22Rv1 (cell line): ENCODE measurements at regions not wholly inside any gene's neighbourhood (a gene's known extent, or its start where the extent isn't known, plus 50 kb on each side); places are given as distances from the start of the nearest gene placed in this dataset.
"Not testable (repeated sequence)": the region's sequence is repeated elsewhere in the genome, so short reads cannot be mapped to it uniquely, and the experiment has no call there.

Source experiments
- H3K27ac ChIP-seq: fragments of 450-650 bp; 2 replicates; pipeline ENCODE4 v1.5.1; 2017
- ZFX ChIP-seq: fragments of 450-650 bp; IDR thresholded peaks from 2 replicates; pipeline ENCODE4 v1.6.1; 2017; ENCODE audit warnings: antibody characterized with exemption, borderline replicate concordance
- TF ChIP-seq, protein P1 (sequence below): fragments of 450-650 bp; IDR thresholded peaks from 2 replicates; pipeline ENCODE4 v1.5.1; 2017; ENCODE audit warnings: mild to moderate bottlenecking

DNA sequence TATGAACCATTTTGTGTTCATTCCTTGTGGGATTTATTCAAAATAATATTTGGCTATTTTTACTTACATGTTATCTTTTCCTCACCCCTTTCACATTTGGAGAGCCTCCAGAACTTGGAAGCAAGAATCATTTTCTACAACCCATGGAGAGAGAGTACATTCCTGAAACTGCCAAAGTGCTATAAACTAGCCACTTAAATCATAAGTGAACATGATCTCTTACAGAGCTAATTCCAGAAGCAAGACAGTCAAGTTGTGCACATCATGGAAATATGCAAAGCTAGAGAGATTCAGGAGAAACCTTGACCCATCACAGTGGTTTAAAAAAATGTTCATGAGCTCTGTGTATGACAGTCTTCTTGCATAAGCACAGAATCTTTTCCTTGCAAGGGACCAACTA, 883.6 kb upstream of the C9orf72 start:
- TF ChIP-seq, protein P1, sequence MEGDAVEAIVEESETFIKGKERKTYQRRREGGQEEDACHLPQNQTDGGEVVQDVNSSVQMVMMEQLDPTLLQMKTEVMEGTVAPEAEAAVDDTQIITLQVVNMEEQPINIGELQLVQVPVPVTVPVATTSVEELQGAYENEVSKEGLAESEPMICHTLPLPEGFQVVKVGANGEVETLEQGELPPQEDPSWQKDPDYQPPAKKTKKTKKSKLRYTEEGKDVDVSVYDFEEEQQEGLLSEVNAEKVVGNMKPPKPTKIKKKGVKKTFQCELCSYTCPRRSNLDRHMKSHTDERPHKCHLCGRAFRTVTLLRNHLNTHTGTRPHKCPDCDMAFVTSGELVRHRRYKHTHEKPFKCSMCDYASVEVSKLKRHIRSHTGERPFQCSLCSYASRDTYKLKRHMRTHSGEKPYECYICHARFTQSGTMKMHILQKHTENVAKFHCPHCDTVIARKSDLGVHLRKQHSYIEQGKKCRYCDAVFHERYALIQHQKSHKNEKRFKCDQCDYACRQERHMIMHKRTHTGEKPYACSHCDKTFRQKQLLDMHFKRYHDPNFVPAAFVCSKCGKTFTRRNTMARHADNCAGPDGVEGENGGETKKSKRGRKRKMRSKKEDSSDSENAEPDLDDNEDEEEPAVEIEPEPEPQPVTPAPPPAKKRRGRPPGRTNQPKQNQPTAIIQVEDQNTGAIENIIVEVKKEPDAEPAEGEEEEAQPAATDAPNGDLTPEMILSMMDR, result no peak
- no peak overlapping the region for H3K27ac ChIP-seq

DNA sequence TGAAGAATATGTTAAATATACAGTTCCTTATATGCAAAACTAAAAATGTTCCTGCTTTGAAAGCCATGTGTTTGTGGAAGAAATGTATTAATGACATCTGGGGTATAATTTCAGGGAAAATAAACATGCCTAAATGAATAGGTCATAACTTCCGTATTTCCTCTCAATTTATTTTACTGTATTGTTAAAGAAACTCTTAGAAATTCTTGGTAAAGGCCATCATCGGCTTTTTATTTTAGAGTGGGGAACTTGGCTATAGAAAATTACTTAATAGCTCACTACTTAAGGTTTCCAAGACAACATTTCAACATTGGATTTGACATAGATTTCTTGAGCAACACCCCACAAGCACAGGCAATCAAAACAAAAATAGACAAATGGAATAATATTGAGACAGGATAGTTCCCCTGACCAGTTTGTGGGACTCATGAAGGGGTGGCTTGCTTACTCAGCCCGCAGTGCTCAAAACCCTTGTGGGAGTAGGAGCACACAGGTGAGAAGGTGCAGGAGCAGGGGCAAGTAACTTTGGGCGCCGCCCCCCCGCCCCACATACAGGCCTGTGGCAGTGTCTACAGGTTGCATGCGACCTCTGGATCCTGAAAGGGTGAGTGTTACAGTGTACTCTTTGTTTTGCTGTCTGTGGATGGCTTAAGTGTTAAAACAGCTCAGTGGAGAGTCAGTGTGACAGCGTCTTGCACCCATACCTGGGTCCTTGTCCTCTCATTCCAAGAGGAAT, 891.4 kb upstream of the C9orf72 start:
- TF ChIP-seq ZFX, result no peak
- TF ChIP-seq, protein P1, result no peak
- H3K27ac ChIP-seq, result no peak overlapping the region

DNA sequence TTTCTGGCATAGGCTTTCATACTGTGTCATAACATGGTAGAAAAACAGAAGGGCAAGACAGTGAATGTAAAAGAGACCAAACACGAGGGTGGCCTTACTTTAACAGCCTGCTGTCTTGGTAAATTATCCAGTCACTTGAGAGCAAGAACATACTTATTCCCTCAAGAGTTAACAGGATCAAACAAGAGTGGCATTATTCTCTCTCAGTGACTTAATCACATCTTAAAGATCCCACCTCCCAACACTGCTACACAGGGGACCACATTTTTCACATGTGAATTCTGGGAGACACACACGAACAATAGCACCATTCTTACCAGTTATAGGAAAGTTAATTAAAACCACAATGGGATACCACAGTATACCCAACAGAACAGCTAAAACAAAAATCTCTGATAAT, 898.0 kb upstream of the C9orf72 start:
- no peak for TF ChIP-seq ZFX
- TF ChIP-seq, protein P1, result no peak
- no peak overlapping the region for H3K27ac ChIP-seq

DNA sequence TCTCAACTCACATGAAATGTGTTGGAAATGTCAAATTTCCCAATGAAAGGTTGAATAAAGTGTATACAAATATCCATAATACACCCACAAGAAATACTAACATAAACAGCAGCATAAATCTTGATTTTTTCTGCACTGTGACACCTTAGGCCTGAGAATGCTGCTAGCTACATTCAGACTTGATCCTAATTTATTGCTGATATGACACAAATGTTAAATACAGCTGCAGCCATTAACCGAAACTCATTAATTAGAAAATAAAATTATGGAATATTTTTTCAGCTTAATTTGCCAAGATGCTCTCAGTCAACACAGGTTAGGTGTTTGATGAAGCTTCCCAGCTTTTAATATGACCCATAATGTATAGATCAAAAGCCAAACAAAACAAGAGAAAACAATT, 914.3 kb upstream of the C9orf72 start:
- H3K27ac ChIP-seq, result no peak overlapping the region
- no peak for TF ChIP-seq ZFX
- TF ChIP-seq, protein P1, result no peak

DNA sequence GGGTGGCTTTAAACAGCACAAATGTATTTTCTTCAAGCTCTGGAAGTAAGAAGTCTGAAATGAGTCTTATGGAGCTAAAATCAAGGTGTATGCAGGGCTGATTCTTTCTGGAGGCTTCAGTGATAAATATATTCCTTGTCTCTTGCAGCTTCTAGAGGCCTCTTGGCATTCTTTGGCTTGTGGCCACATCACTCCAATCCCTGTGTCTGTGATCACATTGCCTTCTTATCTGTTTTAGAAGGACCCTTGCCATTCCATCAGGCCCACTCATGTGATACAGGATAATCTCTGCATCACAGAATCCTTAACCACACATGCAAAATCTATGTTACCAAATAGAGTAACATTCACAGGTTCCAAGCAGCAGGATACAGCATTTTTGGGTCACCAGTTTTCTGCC, 917.8 kb upstream of the C9orf72 start:
- TF ChIP-seq, protein P1, result no peak
- TF ChIP-seq ZFX, result no peak
- H3K27ac ChIP-seq, result no peak overlapping the region

DNA sequence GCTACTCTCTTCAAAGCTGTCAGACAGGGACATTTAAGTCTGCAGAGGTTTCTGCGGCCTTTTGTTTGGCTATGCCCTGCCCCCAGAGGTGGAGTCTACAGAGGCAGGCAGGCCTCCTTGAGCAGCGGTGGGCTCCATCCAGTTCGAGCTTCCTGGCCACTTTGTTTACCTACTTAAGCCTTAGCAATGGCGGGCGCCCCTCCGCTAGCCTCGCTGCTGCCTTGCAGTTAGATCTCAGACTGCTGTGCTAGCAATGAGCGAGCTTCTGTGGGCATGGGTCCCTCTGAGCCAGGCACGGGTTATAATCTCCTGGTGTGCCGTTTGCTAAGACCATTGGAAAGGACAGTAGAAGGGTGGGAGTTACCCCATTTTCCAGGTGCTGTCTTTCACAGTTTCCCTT, 924.9 kb upstream of the C9orf72 start:
- not testable (repeated sequence) for H3K27ac ChIP-seq

DNA sequence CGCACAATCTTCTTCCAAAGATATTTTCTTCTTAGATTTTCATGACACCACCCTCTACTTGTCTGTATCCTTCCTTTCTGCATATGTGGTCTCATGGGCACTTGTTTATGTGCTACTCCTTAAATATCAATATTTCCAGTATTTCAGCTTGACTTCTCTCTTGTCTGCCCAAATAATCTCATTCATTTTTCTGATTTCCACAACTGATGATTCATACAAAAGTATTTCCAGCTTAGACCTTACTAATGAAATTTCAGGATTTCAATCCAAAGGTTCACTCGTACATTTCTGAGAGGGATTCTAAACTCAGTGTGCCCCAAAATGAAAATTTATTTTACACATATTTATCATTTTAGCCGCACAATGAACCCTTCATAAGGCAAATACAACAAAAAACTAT, 928.9 kb upstream of the C9orf72 start:
- no peak overlapping the region for H3K27ac ChIP-seq
- TF ChIP-seq, protein P1, result no peak
- no peak for TF ChIP-seq ZFX

DNA sequence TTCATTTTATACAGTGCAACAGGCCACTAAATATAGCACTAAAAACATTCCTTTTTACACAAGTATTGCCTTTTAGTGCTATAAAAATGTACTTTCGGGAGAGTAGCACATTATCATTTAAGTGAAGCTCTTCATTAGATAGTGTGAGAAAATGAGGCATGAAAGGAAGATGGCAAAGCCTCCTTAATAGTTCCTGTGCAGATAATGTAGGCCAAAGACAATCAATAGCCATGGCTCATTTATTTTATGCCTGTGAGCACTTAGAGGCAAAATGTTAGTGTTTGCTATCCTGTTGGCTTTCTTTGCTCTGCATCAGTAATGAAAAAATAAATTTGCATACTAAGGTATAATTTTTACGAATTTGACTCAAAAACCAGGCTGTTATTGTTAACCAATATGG, 929.5 kb upstream of the C9orf72 start:
- H3K27ac ChIP-seq, result no peak overlapping the region
- no peak for TF ChIP-seq ZFX
- TF ChIP-seq, protein P1, result no peak
